Non-pigmented ciliary epithelial cell (primary cell): ENCODE measurements at regions not wholly inside any gene's neighbourhood (a gene's known extent, or its start where the extent isn't known, plus 50 kb on each side); places are given as distances from the start of the nearest gene placed in this dataset.

ENCODE experiments used
- DNase-seq: peaks from one replicate; pipeline ENCODE4 v3.0.0-alpha.2; 2010; ENCODE audit warnings: low read depth

GRCh38 chr7:124692425-124692824 lies 73.2 kb downstream of the GPR37 start:
- DNase-seq, result no peak

GRCh38 chr7:124690840-124691239 lies 74.8 kb downstream of the GPR37 start:
- no peak for DNase-seq

- no peak for DNase-seq
Observed at GRCh38 chr7:124689931-124690330, 75.7 kb downstream of the GPR37 start.

- no peak for DNase-seq
Observed at GRCh38 chr7:124689523-124689922, 76.1 kb downstream of the GPR37 start.

- DNase-seq, result peak; percentile 68
Observed at GRCh38 chr7:124688991-124689390, 76.6 kb downstream of the GPR37 start.

GRCh38 chr7:124686543-124687171 lies 78.9 kb downstream of the GPR37 start:
- DNase-seq, result no peak

- no peak for DNase-seq
Observed at GRCh38 chr7:124681946-124682345, 83.6 kb downstream of the GPR37 start.

- DNase-seq, result no peak
Observed at GRCh38 chr7:124680304-124680703, 85.3 kb downstream of the GPR37 start.

GRCh38 chr7:124679586-124680225 lies 85.9 kb downstream of the GPR37 start:
- DNase-seq, result no peak

- no peak for DNase-seq
Observed at GRCh38 chr7:124679146-124679545, 86.4 kb downstream of the GPR37 start.

GRCh38 chr7:124674451-124674850 lies 91.1 kb downstream of the GPR37 start:
- DNase-seq, result no peak

GRCh38 chr7:124672011-124672410 lies 93.6 kb downstream of the GPR37 start:
- no peak for DNase-seq

- DNase-seq, result peak; percentile 31
Observed at GRCh38 chr7:124667312-124668153, 98.1 kb downstream of the GPR37 start.

GRCh38 chr7:124662937-124663336 lies 102.7 kb downstream of the GPR37 start:
- no peak for DNase-seq

GRCh38 chr7:124662372-124662771 lies 103.2 kb downstream of the GPR37 start:
- no peak for DNase-seq

GRCh38 chr7:124655990-124656389 lies 109.6 kb downstream of the GPR37 start:
- DNase-seq, result no peak

GRCh38 chr7:124652237-124652636 lies 113.4 kb downstream of the GPR37 start:
- DNase-seq, result peak; percentile 6

GRCh38 chr7:124651136-124651535 lies 114.5 kb downstream of the GPR37 start:
- DNase-seq, result no peak

GRCh38 chr7:124649397-124650014 lies 116.1 kb downstream of the GPR37 start:
- no peak for DNase-seq

GRCh38 chr7:124647630-124648306 lies 117.8 kb downstream of the GPR37 start:
- no peak for DNase-seq

GRCh38 chr7:124645704-124646103 lies 119.9 kb downstream of the GPR37 start:
- DNase-seq, result no peak

- no peak for DNase-seq
Observed at GRCh38 chr7:124643311-124643811, 122.2 kb downstream of the GPR37 start.
